ENCODE measurements at regions not wholly inside any gene's neighbourhood (a gene's known extent, or its start where the extent isn't known, plus 50 kb on each side); places are given as distances from the start of the nearest gene placed in this dataset.
A peak's percentile ranks its signal among the peaks of the same experiment; 100 is the strongest.

- H3K36me3 Mint-ChIP-seq (ENCODE audit: low read depth), result no peaks in the 10 kb centered on the region
- no peaks in the 10 kb centered on the region for H3K9me3 Mint-ChIP-seq
- no peak for TF ChIP-seq CTCF (IDR thresholded peaks at IDR 0.05; ENCODE audit: unreplicated experiment in 3 of 3)
- H3K4me1 Mint-ChIP-seq, result peaks cover 23% of the 10 kb centered on the region
- peaks cover 4% of the 10 kb centered on the region for H3K27me3 Mint-ChIP-seq (ENCODE audit: low read depth)
- H3K4me3 Mint-ChIP-seq, result no peak overlapping the region
- H3K27ac Mint-ChIP-seq, result peak overlapping the region in 2 of 3 experiments; percentile 30 to 61
Observed at GRCh38 chr2:160651416-160652200, 158.0 kb upstream of the RBMS1 start.

- no peak for TF ChIP-seq CTCF (IDR thresholded peaks at IDR 0.05; ENCODE audit: unreplicated experiment in 3 of 3)
- peak overlapping the region in 2 of 3 experiments; percentile 11 to 14 for H3K27ac Mint-ChIP-seq
- peaks cover 4% of the 10 kb centered on the region for H3K27me3 Mint-ChIP-seq (ENCODE audit: low read depth)
- no peak overlapping the region for H3K4me3 Mint-ChIP-seq
- no peaks in the 10 kb centered on the region for H3K36me3 Mint-ChIP-seq (ENCODE audit: low read depth)
- peaks cover 29% of the 10 kb centered on the region for H3K4me1 Mint-ChIP-seq
- H3K9me3 Mint-ChIP-seq, result no peaks in the 10 kb centered on the region
Observed at GRCh38 chr2:160652236-160652635, 158.6 kb upstream of the RBMS1 start.

GRCh38 chr2:160657196-160657595, 163.6 kb upstream of the RBMS1 start:
- Mint-ChIP-seq H3K27ac (peak overlapping the region; percentile 88 to 92 (median 91)), H3K27me3 (ENCODE audit: low read depth) (no peaks in the 10 kb centered on the region), H3K36me3 (ENCODE audit: low read depth) (no peaks in the 10 kb centered on the region), H3K4me3 (no peak overlapping the region), H3K9me3 (no peaks in the 10 kb centered on the region), H3K4me1 (peaks cover 31% of the 10 kb centered on the region)
- TF ChIP-seq CTCF (IDR thresholded peaks at IDR 0.05; ENCODE audit: unreplicated experiment in 3 of 3), result no peak

- H3K4me3 Mint-ChIP-seq, result no peak overlapping the region
- H3K27ac Mint-ChIP-seq, result peak overlapping the region in 2 of 3 experiments; percentile 40 to 88
- no peak for TF ChIP-seq CTCF (IDR thresholded peaks at IDR 0.05; ENCODE audit: unreplicated experiment in 3 of 3)
- H3K9me3 Mint-ChIP-seq, result no peaks in the 10 kb centered on the region
- no peaks in the 10 kb centered on the region for H3K27me3 Mint-ChIP-seq (ENCODE audit: low read depth)
- peaks cover 20% of the 10 kb centered on the region for H3K4me1 Mint-ChIP-seq
- H3K36me3 Mint-ChIP-seq (ENCODE audit: low read depth), result no peaks in the 10 kb centered on the region
Observed at GRCh38 chr2:160658851-160659250, 165.2 kb upstream of the RBMS1 start.

- peaks cover 36% of the 10 kb centered on the region for H3K4me1 Mint-ChIP-seq
- H3K9me3 Mint-ChIP-seq, result no peaks in the 10 kb centered on the region
- peak overlapping the region in 1 of 3 experiments; percentile 67 for H3K27ac Mint-ChIP-seq
- TF ChIP-seq CTCF (IDR thresholded peaks at IDR 0.05; ENCODE audit: unreplicated experiment in 3 of 3), result no peak
- H3K27me3 Mint-ChIP-seq (ENCODE audit: low read depth), result no peaks in the 10 kb centered on the region
- H3K4me3 Mint-ChIP-seq, result no peak overlapping the region
- no peaks in the 10 kb centered on the region for H3K36me3 Mint-ChIP-seq (ENCODE audit: low read depth)
Observed at GRCh38 chr2:160660741-160661140, 167.1 kb upstream of the RBMS1 start.

Measured in nephron (organoid).